Fibroblast of mammary gland (primary cell): ENCODE measurements at regions not wholly inside any gene's neighbourhood (a gene's known extent, or its start where the extent isn't known, plus 50 kb on each side); places are given as distances from the start of the nearest gene placed in this dataset.

ENCODE experiments used
- DNase-seq: peaks from one replicate; pipeline ENCODE4 v3.0.0-alpha.2; 2010; ENCODE audit warnings: low read depth
- H3K4me3 ChIP-seq: 2 replicates; pipeline ENCODE4 v1.5.1; 2011; ENCODE audit warnings: low read depth, mild to moderate bottlenecking, low read length, moderate library complexity; ENCODE audit not compliant: control insufficient read depth
- TF ChIP-seq, protein P1 (sequence below): conservative IDR thresholded peaks from 2 replicates; pipeline ENCODE4 v1.5.1; 2011; ENCODE audit warnings: low read depth, low read length, inconsistent platforms; ENCODE audit not compliant: control insufficient read depth, insufficient read depth

DNA sequence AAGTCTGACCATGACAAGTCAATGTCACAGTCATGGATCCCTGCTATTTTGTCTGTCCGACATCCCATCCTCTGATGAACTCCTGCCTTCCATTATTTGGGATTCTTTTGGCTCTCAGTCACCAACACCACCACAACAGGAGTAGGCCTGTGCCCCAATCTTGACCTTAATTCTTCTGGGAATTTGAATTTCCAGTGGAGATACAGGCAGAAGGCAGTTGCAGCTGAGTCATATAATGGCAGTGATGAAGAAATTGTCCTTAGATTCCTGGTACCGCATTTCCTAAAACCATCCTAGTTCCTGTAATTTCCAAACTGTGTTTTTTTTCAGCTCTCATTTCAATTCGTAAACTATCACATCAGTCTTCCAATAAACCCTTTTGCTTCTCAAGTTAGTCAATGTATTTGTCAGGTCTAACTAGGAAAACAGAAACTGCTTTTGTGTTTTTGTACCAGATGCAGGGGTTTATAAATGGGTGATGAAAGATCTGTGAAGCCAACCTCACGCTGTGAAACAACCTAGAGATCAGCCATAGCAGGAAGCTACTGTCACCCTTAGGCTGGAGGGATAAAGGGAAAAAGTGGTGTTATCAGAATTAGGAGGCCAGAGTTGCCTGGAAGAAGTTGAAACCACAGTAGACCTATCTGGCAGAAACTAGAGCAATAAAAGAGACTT, 126.3 kb upstream of the TMEM108 start:
- no peak overlapping the region for H3K4me3 ChIP-seq
- peak; percentile 78 for DNase-seq
- TF ChIP-seq, protein P1, sequence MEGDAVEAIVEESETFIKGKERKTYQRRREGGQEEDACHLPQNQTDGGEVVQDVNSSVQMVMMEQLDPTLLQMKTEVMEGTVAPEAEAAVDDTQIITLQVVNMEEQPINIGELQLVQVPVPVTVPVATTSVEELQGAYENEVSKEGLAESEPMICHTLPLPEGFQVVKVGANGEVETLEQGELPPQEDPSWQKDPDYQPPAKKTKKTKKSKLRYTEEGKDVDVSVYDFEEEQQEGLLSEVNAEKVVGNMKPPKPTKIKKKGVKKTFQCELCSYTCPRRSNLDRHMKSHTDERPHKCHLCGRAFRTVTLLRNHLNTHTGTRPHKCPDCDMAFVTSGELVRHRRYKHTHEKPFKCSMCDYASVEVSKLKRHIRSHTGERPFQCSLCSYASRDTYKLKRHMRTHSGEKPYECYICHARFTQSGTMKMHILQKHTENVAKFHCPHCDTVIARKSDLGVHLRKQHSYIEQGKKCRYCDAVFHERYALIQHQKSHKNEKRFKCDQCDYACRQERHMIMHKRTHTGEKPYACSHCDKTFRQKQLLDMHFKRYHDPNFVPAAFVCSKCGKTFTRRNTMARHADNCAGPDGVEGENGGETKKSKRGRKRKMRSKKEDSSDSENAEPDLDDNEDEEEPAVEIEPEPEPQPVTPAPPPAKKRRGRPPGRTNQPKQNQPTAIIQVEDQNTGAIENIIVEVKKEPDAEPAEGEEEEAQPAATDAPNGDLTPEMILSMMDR, result no peak

DNA sequence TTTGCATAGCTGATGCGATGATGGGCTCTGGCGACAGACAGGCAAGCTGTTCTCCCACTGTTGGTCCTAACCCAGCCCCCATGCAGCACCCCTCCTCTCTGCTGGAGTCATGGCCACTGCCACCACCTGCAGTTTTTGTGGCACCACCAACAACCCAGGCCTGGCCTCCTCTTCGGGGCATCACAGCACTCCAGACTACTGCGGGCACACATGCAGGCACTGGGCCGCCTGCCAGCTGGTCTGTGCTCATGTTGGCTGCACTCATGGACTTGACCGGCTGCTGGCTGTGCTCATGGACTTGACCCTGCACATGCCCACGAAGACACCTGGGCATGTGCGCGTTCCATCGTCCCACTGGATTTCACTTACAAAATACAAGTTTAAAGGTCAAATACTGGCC, 130.9 kb upstream of the TMEM108 start:
- H3K4me3 ChIP-seq, result no peak overlapping the region
- TF ChIP-seq, protein P1, result no peak
- DNase-seq, result no peak

DNA sequence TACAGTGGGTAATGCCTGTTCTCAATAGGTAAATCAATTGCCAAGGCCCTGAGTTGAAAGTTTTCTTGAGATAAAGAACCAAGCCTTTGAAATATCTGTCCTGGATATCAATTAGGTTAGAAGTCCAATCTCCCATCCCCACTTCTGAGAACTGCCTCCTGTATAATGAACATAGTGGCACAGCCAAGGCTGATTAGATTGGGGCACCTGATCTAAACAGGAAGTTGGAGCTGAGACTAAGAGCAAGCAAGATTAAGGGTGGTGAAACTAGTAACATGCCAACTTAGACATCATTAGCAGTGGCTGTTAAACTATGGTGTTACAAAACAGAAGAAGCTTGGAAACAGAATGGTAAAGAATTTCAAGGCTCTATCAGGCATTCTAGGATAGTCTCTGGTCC, 137.7 kb upstream of the TMEM108 start:
- TF ChIP-seq, protein P1, result no peak
- no peak for DNase-seq
- no peak overlapping the region for H3K4me3 ChIP-seq

DNA sequence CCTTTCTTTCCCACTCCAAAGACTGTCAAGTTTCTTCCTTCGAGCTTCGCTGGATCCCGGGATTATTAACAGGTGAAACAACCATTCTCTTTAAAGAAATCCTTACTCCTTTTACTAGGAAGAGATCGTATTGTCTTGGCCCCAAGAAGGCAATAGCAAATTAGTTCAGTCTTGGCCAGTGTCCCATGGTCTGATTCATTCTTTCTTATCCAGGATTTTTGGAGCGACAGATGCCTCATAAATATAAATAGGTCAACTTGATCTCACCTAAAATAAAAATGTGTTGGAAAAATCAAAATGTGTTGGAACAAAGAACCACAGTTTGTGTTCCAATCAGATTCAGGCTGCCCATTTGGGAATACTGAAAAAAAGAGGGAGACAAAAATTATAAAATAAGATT, 140.1 kb upstream of the TMEM108 start:
- TF ChIP-seq, protein P1, result no peak
- DNase-seq, result no peak
- H3K4me3 ChIP-seq, result no peak overlapping the region

DNA sequence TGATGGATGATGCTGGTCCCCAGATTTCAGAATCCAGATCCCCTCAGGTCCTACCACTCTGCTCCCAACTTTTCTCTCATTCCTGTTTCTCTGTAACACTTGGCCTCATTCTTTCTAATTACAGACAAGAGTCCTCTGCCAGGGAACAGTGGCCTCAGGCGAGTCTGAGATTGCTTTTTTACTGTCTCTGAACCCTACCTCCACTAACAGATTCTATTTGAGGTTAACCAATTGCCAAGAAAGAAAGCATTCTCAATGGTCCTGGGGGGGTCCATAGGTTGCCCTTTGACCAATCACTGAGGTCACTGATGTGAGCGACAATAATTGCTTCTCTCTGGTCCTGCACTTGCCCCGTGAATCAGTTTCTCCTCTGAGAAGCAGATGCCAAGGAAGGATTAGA, 145.2 kb upstream of the TMEM108 start:
- no peak overlapping the region for H3K4me3 ChIP-seq
- TF ChIP-seq, protein P1, result no peak
- DNase-seq, result no peak

DNA sequence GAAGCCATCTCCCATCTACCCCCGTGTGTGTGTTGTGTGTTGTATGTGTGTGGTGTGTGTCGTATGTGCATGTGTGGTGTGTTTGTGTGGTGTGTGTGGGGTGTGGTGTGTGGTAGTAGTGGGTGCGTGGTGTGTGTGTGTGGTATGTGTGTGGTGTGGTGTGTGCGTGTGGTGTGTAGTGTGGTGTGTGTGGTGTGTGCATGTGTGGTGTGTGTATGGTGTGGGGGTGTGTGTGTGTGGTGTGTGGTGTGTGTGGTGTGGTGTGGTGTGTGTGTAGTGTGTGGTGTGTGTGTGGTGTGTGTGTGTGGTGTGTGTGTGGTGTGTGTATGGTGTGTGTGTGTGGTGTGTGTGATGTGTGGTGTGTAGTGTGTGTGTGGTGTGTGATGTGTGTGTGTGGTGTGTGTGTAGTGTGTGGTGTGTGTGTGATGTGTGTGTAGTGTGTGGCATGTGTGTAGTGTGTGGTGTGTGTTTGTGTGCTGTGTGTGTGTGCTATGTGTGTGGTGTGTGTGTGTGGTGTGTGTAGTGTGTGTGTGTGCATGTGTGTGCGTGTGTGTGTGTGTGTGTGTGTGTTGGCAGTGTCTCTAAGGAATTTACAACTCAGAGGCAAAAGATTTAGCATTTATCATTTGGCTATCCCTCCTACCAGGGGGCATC, 156.3 kb upstream of the TMEM108 start:
- H3K4me3 ChIP-seq, result no peak overlapping the region
- DNase-seq, result no peak
- TF ChIP-seq, protein P1, result no peak

DNA sequence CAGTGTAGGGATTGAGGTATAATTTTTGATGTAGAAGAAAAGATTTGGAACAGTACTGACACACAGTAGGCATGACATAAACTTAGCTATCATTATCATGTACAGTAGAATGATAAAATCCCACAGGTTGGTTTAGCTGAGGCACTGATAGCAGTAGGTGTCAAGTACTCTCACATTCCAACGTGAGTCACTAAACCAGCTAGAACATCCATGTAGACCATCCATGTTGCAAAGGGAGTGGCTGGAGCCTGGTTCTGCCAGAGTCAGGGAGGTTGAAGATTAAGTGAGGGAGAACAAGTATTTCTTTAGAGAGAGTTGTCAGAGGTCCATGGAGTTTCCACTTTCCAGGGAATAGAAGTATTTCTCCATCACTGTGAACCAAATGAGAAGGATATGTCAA, 157.2 kb upstream of the TMEM108 start:
- TF ChIP-seq, protein P1, result no peak
- H3K4me3 ChIP-seq, result no peak overlapping the region
- no peak for DNase-seq
